ENCODE measurements at regions not wholly inside any gene's neighbourhood (a gene's known extent, or its start where the extent isn't known, plus 50 kb on each side); places are given as distances from the start of the nearest gene placed in this dataset.

- no peaks in the 10 kb centered on the region for H3K9me3 ChIP-seq
- no peaks in the 10 kb centered on the region for H3K36me3 ChIP-seq
- H3K9ac ChIP-seq (ENCODE audit: low read depth in 2 of 2, low read length in 2 of 2), result no peak overlapping the region
- H3K4me3 ChIP-seq, result no peak overlapping the region
- no peaks in the 10 kb centered on the region for H3K27me3 ChIP-seq
- no peak for TF ChIP-seq CTCF (IDR thresholded peaks at IDR 0.05)
- DNase-seq, result no peak
- H3K4me1 ChIP-seq, result no peaks in the 10 kb centered on the region
- no peak overlapping the region for H3K27ac ChIP-seq
- intact Hi-C loops (cut with DNase I), result no loop called here
Measured at GRCh38 chr7:24025094-24025493, 258.9 kb upstream of the NPY start.

- no peak for TF ChIP-seq CTCF (IDR thresholded peaks at IDR 0.05)
- no peak overlapping the region for H3K4me3 ChIP-seq
- no peak for DNase-seq
Measured at GRCh38 chr7:24025765-24026164, 258.2 kb upstream of the NPY start.

GRCh38 chr7:24026351-24026750, 257.6 kb upstream of the NPY start:
- no peak overlapping the region for H3K4me3 ChIP-seq
- H3K9ac ChIP-seq (ENCODE audit: low read depth in 2 of 2, low read length in 2 of 2), result no peak overlapping the region
- no peaks in the 10 kb centered on the region for H3K27me3 ChIP-seq
- TF ChIP-seq CTCF (IDR thresholded peaks at IDR 0.05), result no peak
- H3K27ac ChIP-seq, result no peak overlapping the region
- H3K9me3 ChIP-seq, result no peaks in the 10 kb centered on the region
- H3K36me3 ChIP-seq, result no peaks in the 10 kb centered on the region
- no peaks in the 10 kb centered on the region for H3K4me1 ChIP-seq
- intact Hi-C loops (cut with DNase I), result no loop called here
- DNase-seq, result no peak

More at GRCh38 chr7:24025765-24026164, 258.2 kb upstream of the NPY start:
- no peaks in the 10 kb centered on the region for H3K36me3 ChIP-seq
- H3K9me3 ChIP-seq, result no peaks in the 10 kb centered on the region
- H3K27me3 ChIP-seq, result no peaks in the 10 kb centered on the region
- no peaks in the 10 kb centered on the region for H3K4me1 ChIP-seq
- H3K27ac ChIP-seq, result no peak overlapping the region
- intact Hi-C loops (cut with DNase I), result no loop called here
- no peak overlapping the region for H3K9ac ChIP-seq (ENCODE audit: low read depth in 2 of 2, low read length in 2 of 2)

GRCh38 chr7:24029068-24029467, 254.9 kb upstream of the NPY start:
- H3K36me3 ChIP-seq, result no peaks in the 10 kb centered on the region
- no peak overlapping the region for H3K4me3 ChIP-seq
- no peak overlapping the region for H3K27ac ChIP-seq
- H3K27me3 ChIP-seq, result no peaks in the 10 kb centered on the region
- no peak for TF ChIP-seq CTCF (IDR thresholded peaks at IDR 0.05)
- H3K4me1 ChIP-seq, result no peaks in the 10 kb centered on the region
- DNase-seq, result no peak
- intact Hi-C loops (cut with DNase I), result no loop called here
- H3K9me3 ChIP-seq, result no peaks in the 10 kb centered on the region
- H3K9ac ChIP-seq (ENCODE audit: low read depth in 2 of 2, low read length in 2 of 2), result no peak overlapping the region

- no peak for TF ChIP-seq CTCF (IDR thresholded peaks at IDR 0.05)
- H3K4me1 ChIP-seq, result no peaks in the 10 kb centered on the region
- intact Hi-C loops (cut with DNase I), result no loop called here
- H3K9ac ChIP-seq (ENCODE audit: low read depth in 2 of 2, low read length in 2 of 2), result no peak overlapping the region
- no peak overlapping the region for H3K4me3 ChIP-seq
- H3K27ac ChIP-seq, result no peak overlapping the region
- H3K27me3 ChIP-seq, result no peaks in the 10 kb centered on the region
- H3K36me3 ChIP-seq, result no peaks in the 10 kb centered on the region
- no peaks in the 10 kb centered on the region for H3K9me3 ChIP-seq
- DNase-seq, result no peak
Measured at GRCh38 chr7:24034251-24034650, 249.7 kb upstream of the NPY start.

Data from colonic mucosa (tissue), 4 donors.